T-helper 1 cell treated with Interleukin-12 subunit alpha and Interleukin-12 subunit beta and Interleukin-4 antibody, amounts not matched to agents 30 ng/mL and 1 ng/mL, for 36 hours (primary cell): ENCODE measurements at regions not wholly inside any gene's neighbourhood (a gene's known extent, or its start where the extent isn't known, plus 50 kb on each side); places are given as distances from the start of the nearest gene placed in this dataset.
"Not testable (repeated sequence)": the region's sequence is repeated elsewhere in the genome, so short reads cannot be mapped to it uniquely, and the experiment has no call there.

Experiments
- intact Hi-C: fragments of 100-400 bp; cut with micrococcal nuclease; formaldehyde crosslinking; loops from one replicate; pipeline ENCODE4 v1.15.1; 2024

- intact Hi-C loops, result no loop called here
These were observed 51.5 kb upstream of the GRM3 start for GRCh38 chr7:86592185-86592584.

- intact Hi-C loops, result no loop called here
These were observed 69.7 kb upstream of the GRM3 start for GRCh38 chr7:86574006-86574405.

DNA sequence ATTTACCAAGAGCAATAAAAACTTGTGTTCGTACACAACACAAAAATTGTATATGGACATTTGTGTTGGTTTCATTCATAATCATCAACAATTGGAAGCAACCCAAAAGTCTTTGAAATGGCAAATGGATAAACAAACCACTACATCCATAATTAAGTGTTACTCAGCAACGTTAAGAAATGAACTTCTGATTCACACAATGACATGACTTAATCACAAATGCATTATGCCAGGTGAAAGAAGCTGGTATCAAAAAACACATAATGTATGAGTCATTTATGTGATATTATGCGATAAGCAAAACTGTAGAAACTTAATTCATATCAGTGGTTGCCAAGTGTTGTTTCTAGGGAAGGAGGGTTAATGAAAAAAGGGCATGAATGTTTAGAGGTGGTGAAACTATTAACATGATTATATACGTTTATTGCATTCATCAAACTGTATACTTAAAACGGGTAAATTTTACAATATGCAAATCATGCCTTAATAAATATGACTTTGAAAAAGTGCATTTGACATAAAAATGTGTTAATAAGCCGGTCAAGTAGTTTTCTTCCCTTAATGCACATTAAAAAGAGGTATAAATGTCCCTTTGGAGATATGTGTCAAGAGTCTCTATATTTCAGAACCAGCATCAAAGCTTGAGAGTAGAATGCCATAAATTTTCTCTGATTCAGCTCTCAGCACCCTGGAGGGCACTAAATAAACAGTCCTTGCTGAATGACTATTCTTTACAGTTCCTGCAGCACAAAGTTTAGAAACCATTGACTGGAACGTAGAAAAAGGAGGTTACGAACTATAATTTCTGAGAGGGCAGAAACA, 84.8 kb upstream of the GRM3 start:
- intact Hi-C loops, result no loop called here

DNA sequence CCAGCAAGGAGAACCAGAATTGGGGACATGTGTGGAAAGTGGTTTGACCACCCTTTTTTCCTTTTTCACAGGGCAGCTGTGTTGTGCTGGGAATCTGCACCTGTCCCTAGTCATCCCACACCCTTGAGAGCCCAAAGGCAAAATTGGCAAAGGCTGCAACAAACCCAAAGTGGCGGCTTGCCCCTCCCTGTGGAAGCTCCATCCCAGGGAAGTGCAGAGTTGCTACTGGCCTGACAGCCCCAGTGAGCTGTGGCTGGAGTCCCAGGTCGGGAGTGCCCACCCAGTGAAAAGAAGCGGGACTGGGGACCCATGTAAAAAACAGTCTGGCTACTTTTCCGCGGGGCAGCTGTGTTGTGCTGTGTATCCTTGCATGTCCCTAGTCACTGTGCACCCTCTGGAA, 109.1 kb upstream of the GRM3 start:
- intact Hi-C loops, result no loop called here

- intact Hi-C loops, result no loop called here
These were observed 139.5 kb upstream of the GRM3 start for GRCh38 chr7:86504229-86504628.

- intact Hi-C loops, result no loop called here
These were observed 143.7 kb upstream of the GRM3 start for GRCh38 chr7:86499986-86500385.

- intact Hi-C loops, result no loop called here
These were observed 157.9 kb upstream of the GRM3 start for GRCh38 chr7:86485827-86486226.

GRCh38 chr7:86479144-86479543, 164.6 kb upstream of the GRM3 start:
- intact Hi-C loops, result no loop called here

DNA sequence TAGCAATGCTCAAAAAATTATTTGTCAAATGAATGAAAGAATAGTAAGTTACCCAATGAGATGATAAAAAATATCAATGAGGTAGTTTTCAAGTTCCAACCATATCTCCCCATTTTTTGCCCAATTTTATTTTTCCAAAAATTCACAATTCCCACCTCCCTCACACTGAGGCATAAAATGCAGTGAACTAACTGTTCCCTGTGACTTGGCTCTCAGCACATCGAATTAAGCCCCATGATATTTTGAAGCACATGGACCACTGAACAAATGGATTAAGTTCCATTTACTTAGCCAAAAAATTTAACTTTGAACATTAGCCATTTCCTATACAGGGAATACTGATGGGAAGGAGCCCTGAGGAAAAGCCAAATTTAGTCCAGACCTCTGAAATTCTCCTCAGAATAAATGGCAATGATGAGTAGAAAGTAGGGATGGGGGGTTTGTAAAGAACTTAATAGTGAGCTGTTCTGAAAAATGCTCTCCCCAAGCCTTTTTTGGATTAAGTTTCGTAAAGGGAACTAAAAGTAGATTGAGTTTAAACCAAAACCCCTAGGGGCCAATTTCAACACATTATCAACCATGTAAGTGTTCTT, 166.3 kb upstream of the GRM3 start:
- intact Hi-C loops, result no loop called here

DNA sequence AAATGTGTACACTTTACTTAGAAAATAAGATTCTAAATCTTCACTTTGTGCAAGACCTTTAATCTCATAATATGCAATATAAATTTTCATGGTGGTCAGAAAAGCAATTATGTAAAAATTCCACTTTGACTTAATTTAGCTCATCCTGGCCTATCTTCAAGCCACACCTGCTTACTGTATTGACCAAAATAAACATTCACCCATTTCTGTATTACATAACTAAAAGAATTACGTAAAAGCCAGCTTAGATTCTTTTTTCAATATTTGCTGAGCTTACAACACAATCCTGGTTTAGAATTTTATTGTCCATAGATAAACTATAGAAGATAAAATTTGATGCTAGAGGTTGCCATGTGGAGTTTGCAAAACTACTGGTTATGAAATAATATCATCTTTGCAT, 172.9 kb upstream of the GRM3 start:
- intact Hi-C loops, result no loop called here

GRCh38 chr7:86469680-86470295, 173.9 kb upstream of the GRM3 start:
- intact Hi-C loops, result loop anchor here (1.0 kb wide), 2 partner anchors 579 to 1439 kb away; no protein-coding TSS in a partner anchor

GRCh38 chr7:86454753-86455152, 189.0 kb upstream of the GRM3 start:
- intact Hi-C loops, result no loop called here

- intact Hi-C loops, result no loop called here
These were observed 190.3 kb upstream of the GRM3 start for GRCh38 chr7:86453454-86453853.

- intact Hi-C loops, result no loop called here
These were observed 194.9 kb upstream of the GRM3 start for GRCh38 chr7:86448856-86449255.

DNA sequence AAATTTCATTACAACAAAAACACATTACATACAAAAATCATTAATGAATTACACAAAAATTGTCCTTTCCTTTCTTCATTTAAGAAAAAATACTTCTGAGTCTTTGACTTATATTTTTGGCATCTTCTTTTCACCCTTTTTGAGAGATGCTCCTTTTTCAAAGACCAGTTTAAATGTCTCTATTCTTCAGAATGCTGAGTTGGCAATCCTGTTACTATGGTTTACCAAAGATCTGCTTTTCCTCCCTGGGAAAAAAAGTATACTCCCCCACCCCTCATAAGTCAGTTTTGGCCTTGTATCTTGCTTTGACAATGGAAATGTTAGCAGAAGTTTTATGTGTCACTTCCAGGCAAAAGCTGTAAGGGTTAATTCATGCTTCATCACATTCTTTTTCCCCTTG, 198.4 kb upstream of the GRM3 start:
- intact Hi-C loops, result no loop called here

DNA sequence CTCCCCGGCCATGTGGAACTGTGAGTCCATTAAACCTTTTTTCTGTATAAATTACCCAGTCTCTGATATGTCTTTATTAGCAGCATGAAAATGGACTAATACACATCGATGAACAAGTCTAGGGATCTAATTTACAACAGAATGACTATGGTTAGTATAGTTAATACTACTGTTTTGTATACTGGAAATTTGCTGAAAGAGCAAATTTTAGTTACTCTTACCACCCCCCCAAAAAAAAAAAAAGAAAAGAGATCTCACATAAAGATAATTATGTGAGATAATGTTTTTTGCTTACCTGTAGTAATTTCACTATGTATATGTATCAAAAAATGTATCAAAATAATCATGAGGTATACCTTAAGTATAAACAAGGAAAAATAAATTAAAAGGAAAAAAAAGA, 199.5 kb upstream of the GRM3 start:
- intact Hi-C loops, result no loop called here

GRCh38 chr7:86440420-86440819, 203.3 kb upstream of the GRM3 start:
- intact Hi-C loops, result not testable (repeated sequence)

GRCh38 chr7:86437951-86438450, 205.7 kb upstream of the GRM3 start:
- intact Hi-C loops, result no loop called here

DNA sequence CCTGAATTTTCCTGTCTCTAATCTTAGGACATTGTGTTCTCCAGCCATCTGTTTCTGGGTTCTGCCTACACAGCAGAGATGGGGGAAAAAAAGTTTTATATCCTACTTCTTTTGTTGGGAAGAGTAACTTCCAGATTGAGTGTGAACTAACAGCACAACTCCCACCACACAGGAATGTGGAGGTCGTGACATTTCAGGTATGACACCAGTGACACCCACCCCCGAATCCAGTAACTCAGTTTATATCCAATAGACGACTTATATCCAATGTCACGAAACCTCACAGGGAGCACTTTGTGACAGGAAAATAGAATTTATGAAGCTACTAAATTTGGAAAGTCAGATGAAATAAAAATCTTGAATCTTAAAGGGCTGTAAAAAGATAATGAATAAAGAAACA, 211.9 kb upstream of the GRM3 start:
- intact Hi-C loops, result no loop called here

DNA sequence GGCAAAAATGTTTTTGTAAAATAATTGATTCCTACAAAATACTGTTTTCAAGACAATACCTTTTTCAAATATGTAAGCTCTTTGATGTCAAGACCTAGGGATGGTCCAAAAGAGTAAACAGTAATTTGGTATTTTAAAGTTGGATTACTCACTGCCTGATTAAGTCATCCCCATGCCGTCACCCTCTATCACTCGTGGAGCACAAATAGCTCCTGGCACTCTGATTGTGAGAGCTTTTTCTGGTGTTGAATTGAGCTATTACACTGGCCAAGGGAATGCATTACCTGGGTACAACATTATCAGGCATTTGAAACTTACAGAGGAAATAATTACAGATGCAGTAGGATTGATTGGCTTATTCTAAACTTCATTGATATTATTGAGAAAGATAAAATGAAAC, 231.9 kb upstream of the GRM3 start:
- intact Hi-C loops, result no loop called here

DNA sequence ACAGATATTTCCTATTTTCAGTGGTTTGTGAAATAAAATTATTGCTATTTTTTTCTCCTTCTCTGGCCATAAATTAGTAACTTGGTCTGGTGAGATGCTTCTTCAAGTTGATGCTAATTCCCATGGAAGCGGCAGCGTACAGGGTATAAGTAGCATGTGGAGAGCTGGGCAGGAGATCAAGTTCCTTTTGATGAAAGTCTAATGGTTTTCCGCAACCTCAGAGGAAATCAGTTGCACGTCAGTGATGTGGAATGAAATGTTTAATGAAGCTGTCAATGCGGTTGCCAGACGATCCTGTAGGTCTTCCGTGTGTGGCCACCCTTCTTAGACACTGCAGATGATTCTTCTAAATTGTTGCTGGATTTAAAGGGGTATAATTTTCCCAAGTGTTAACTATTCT, 236.4 kb upstream of the GRM3 start:
- intact Hi-C loops, result no loop called here

DNA sequence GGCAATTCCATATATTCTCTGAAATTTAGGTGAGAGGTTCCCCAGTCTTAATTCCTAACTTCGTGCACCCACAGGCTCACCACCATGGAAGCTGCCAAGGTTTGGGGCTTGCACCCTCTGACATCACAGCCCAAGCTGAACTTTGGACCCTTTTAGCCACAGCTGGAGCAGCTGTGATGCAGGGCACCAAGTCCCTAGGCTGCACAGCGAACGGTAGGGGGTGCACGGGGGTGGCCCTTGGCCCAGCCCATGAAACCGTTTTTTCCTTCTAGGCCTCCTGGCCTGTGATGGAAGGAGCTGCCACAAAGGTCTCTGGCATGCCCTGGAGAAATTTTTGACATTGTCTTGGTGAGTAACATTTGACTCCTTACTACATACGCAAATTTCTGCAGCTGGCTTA, 251.9 kb upstream of the GRM3 start:
- intact Hi-C loops, result no loop called here

DNA sequence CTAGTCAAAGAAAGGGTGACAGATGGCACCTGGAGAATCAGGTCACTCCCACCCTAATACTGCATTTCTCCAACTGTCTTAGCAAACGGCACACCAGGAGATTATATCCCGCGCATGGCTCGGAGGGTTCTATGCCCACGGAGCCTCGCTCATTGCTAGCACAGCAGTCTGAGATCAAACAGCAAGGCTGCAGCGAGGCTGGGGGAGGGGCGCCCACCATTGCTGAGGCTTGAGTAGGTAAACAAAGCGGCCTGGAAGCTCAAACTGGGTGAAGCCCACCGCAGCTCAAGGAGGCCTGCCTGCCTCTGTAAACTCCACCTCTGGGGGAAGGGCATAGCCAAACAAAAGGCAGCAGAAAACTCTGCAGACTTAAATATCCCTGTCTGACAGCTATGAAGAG, 268.1 kb upstream of the GRM3 start:
- intact Hi-C loops, result not testable (repeated sequence)
